HepG2 (cell line): ENCODE measurements at regions not wholly inside any gene's neighbourhood (a gene's known extent, or its start where the extent isn't known, plus 50 kb on each side); places are given as distances from the start of the nearest gene placed in this dataset.

Experiments
- ATAC-seq: fragments of 200-7000 bp; cut with Tn5 transposase; 3 replicates; pipeline ENCODE4 v1.9.1; 2020; ENCODE audit warnings: mild to moderate bottlenecking, moderate library complexity
- BruUV-seq: library from RNA; stranded (reverse); fragments of 400-500 nt; replicated peaks from 2 replicates; lab custom pipeline; 2021; lab: Mats Ljungman, UMichigan
- CTCF ChIA-PET: fragments of 300-600 bp; formaldehyde crosslinking; extraction: SDS; loops from one replicate; lab custom pipeline; 2021; ENCODE audit warnings: low total read pairs, inconsistent platforms, low intra/inter-chr PET ratio; lab: Yijun Ruan, JAX
- POLR2A ChIA-PET: fragments of 350-600 bp; sonication (Branson Sonifier 250); formaldehyde crosslinking; loops from one replicate; lab custom pipeline; 2020; ENCODE audit warnings: antibody characterized with exemption, inconsistent platforms; lab: Yijun Ruan, JAX
- DNase-seq: peaks from one replicate; pipeline ENCODE4 v3.0.0-alpha.2; 2015; ENCODE audit warnings: low spot score
- FAIRE-seq: peaks from 3 replicates; lab custom pipeline; 2011; peaks lifted over from hg19 to GRCh38; lab: Jason Lieb, UNC
- H2AFZ ChIP-seq: one replicate; pipeline ENCODE4 v1.6.1; 2011; ENCODE audit warnings: low read length, inconsistent platforms
- H3K27ac ChIP-seq: fragments of 300-600 bp; 3 replicates; pipeline ENCODE4 v1.8.0; 2011; ENCODE audit warnings: mixed run types, mild to moderate bottlenecking, mixed read lengths, low read length, inconsistent platforms; ENCODE audit not compliant: insufficient read depth; ENCODE audit errors: extremely low read length
- H3K27me3 ChIP-seq, 2 experiments: fragments of 200-600 bp in 1 of 2; 2 replicates in 1 of 2; 3 replicates in 1 of 2; pipeline versions ENCODE4 v1.6.0 to v1.8.0; 2011; ENCODE audit warnings: low read length in 2 of 2, mild to moderate bottlenecking in 2 of 2, moderate library complexity in 2 of 2, inconsistent platforms in 1 of 2; ENCODE audit not compliant: insufficient read depth in 2 of 2, control insufficient read depth in 1 of 2
- H3K36me3 ChIP-seq, 2 experiments: fragments of 200-600 bp in 1 of 2; replicated peaks in 1 of 2; 2 replicates in 1 of 2; 3 replicates in 1 of 2; pipeline versions ENCODE4 v1.5.1 to v1.8.0; 2011; ENCODE audit warnings: low read length in 2 of 2, inconsistent platforms in 1 of 2; ENCODE audit not compliant: insufficient read depth in 2 of 2, control insufficient read depth in 1 of 2
- H3K4me1 ChIP-seq: 2 replicates; pipeline ENCODE4 v1.5.1; 2012; ENCODE audit warnings: low read length, inconsistent platforms; ENCODE audit not compliant: insufficient read depth
- H3K4me2 ChIP-seq: 2 replicates; pipeline ENCODE4 v1.6.0; 2011; ENCODE audit warnings: low read depth, low read length, inconsistent platforms
- H3K4me3 ChIP-seq, 3 experiments: fragments of 200-600 bp in 1 of 3; sonication (generic), shearing (Covaris generic) in 1 of 3; replicated peaks in 1 of 3; 2 replicates each; pipeline ENCODE4 v1.5.1; 2011 to 2016; ENCODE audit warnings: low read length in 3 of 3, inconsistent platforms in 2 of 3, low read depth in 2 of 3, mild to moderate bottlenecking in 2 of 3, control low read depth in 1 of 3, mixed read lengths in 1 of 3; ENCODE audit not compliant: insufficient read depth in 1 of 3
- H3K79me2 ChIP-seq: one replicate; pipeline ENCODE4 v1.6.1; 2011; ENCODE audit warnings: low read length, inconsistent platforms; ENCODE audit not compliant: insufficient read depth
- H3K9ac ChIP-seq: 2 replicates; pipeline ENCODE4 v1.6.0; 2011; ENCODE audit warnings: mild to moderate bottlenecking, low read depth, low read length, inconsistent platforms; ENCODE audit not compliant: insufficient read depth
- H3K9me3 ChIP-seq: 2 replicates; pipeline ENCODE4 v1.5.1; 2012; ENCODE audit warnings: mild to moderate bottlenecking, low read length
- H4K20me1 ChIP-seq: 2 replicates; pipeline ENCODE4 v1.6.0; 2011; ENCODE audit warnings: inconsistent platforms, mild to moderate bottlenecking, low read length, moderate library complexity; ENCODE audit not compliant: insufficient read depth
- AGO1 ChIP-seq: fragments of 200-400 bp; formaldehyde crosslinking; IDR thresholded peaks from 2 replicates; pipeline ENCODE4 v1.6.1; 2017; ENCODE audit warnings: mild to moderate bottlenecking, low read depth, low read length, moderate library complexity; ENCODE audit not compliant: poor library complexity, severe bottlenecking
- FOXO4 ChIP-seq: sonication (generic); formaldehyde crosslinking; conservative IDR thresholded peaks from 2 replicates; pipeline ENCODE4 v1.8.1; 2023; ENCODE audit warnings: missing genetic modification reagents
- GRHL1 ChIP-seq: sonication (generic); formaldehyde crosslinking; conservative IDR thresholded peaks from 2 replicates; pipeline ENCODE4 v1.8.0; 2022; ENCODE audit warnings: missing genetic modification reagents
- JUN ChIP-seq: sonication (generic); formaldehyde crosslinking; IDR thresholded peaks from 2 replicates; pipeline ENCODE4 v1.4.0; 2020; ENCODE audit warnings: mild to moderate bottlenecking, missing genetic modification reagents
- KDM2A ChIP-seq: sonication (generic); formaldehyde crosslinking; IDR thresholded peaks from 2 replicates; pipeline ENCODE4 v1.4.0; 2020; ENCODE audit warnings: low read depth, missing genetic modification reagents, borderline replicate concordance
- PPARG ChIP-seq: conservative IDR thresholded peaks from 2 replicates; pipeline ENCODE4 v1.6.1; 2016; ENCODE audit warnings: missing biosample characterization, missing genetic modification reagents
- WGBS: methylation state at CpG from one replicate; pipeline ENCODE4 v1.1.6; 2017; ENCODE audit warnings: low lambda C conversion rate; 5-methylcytosine and 5-hydroxymethylcytosine counted together
- in situ Hi-C: cut with HindIII; loops from 2 replicates; pipeline ENCODE4 v1.10.0; 2017; ENCODE audit warnings: low pct_unique_long_range_greater_than_20kb; ENCODE audit not compliant: extremely low pct_ligation_motif_present
- intact Hi-C: fragments of 100-400 bp; cut with micrococcal nuclease; formaldehyde crosslinking; loops from one replicate; pipeline ENCODE4 v1.10.0; 2022; ENCODE audit not compliant: unreplicated experiment
- TF ChIP-seq, protein P1 (sequence below): sonication (generic); formaldehyde crosslinking; IDR thresholded peaks from 2 replicates; pipeline ENCODE4 v1.5.0; 2020; ENCODE audit warnings: missing genetic modification reagents, mild to moderate bottlenecking, borderline replicate concordance

DNA sequence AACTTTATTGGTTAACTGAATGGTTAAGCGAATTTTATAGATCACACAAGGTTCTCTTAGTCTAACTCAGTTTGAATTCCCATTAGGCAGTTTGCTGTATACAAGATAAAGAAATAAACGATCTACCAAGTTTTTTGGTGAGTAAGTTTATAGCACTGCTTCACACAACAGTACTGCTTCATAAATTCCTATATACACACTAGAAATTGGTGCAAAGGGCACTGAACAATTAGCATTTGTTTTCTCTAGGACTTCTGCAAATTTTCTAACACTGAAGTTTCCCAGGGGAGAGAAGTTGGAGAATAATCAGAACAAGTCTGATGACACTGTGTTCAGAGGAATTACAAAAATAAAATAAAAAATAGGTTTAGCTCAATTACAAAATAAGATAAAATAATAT lies 1138.8 kb upstream of the PCDH9 start:
- no peaks in the 10 kb centered on the region for H4K20me1 ChIP-seq
- no peak overlapping the region for H3K27ac ChIP-seq
- H3K9me3 ChIP-seq, result no peaks in the 10 kb centered on the region
- no peak for DNase-seq
- POLR2A ChIA-PET, result no interaction called here
- no peaks in the 10 kb centered on the region for H3K27me3 ChIP-seq
- no peak overlapping the region for H2AFZ ChIP-seq
- TF ChIP-seq PPARG (peak; percentile 40; the same call in 1 of the 2 replicates), FOXO4 (CRISPR knock-in tag) (no peak)
- CTCF ChIA-PET, result no interaction called here
- no peaks in the 10 kb centered on the region for H3K36me3 ChIP-seq
- no peak overlapping the region for H3K9ac ChIP-seq
- no peak overlapping the region for H3K4me3 ChIP-seq
- FAIRE-seq, result no peak
- in situ Hi-C loops, result no loop called here
- WGBS, result 27% methylated on average over 2 of the region's 2 CpGs
- H3K4me2 ChIP-seq, result no peak overlapping the region
- no peak for ATAC-seq
- intact Hi-C loops, result no loop called here
- no peaks in the 10 kb centered on the region for H3K79me2 ChIP-seq
- no TSS peak for BruUV-seq
- peaks cover 22% of the 10 kb centered on the region for H3K4me1 ChIP-seq

GRCh38 chr13:68359105-68359504 lies 1129.0 kb upstream of the PCDH9 start:
- no peaks in the 10 kb centered on the region for H3K79me2 ChIP-seq
- H3K36me3 ChIP-seq, result no peaks in the 10 kb centered on the region
- 0% methylated on average over 1 of the region's 1 CpG for WGBS
- FAIRE-seq (no peak), ATAC-seq (no peak), DNase-seq (no peak)
- no peak overlapping the region for H3K4me3 ChIP-seq
- intact Hi-C loops (no loop called here), in situ Hi-C loops (no loop called here)
- H3K4me1 ChIP-seq, result no peaks in the 10 kb centered on the region
- no peaks in the 10 kb centered on the region for H4K20me1 ChIP-seq
- H2AFZ ChIP-seq, result no peak overlapping the region
- ChIA-PET POLR2A (no interaction called here), CTCF (no interaction called here)
- TF ChIP-seq, protein P1, sequence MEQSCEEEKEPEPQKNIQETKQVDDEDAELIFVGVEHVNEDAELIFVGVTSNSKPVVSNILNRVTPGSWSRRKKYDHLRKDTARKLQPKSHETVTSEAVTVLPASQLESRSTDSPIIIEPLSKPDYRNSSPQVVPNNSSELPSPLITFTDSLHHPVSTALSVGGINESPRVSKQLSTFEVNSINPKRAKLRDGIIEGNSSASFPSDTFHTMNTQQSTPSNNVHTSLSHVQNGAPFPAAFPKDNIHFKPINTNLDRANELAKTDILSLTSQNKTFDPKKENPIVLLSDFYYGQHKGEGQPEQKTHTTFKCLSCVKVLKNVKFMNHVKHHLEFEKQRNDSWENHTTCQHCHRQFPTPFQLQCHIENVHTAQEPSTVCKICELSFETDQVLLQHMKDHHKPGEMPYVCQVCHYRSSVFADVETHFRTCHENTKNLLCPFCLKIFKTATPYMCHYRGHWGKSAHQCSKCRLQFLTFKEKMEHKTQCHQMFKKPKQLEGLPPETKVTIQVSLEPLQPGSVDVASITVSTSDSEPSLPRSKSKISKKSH (CRISPR knock-in tag), result no peak
- no peak for TF ChIP-seq JUN (CRISPR knock-in tag)
- no peak for TF ChIP-seq AGO1
- no peak for TF ChIP-seq GRHL1
- no peak for TF ChIP-seq KDM2A (CRISPR knock-in tag)
- BruUV-seq, result no TSS peak
- H3K9me3 ChIP-seq, result no peaks in the 10 kb centered on the region
- H3K4me2 ChIP-seq, result no peak overlapping the region
- no peak overlapping the region for H3K27ac ChIP-seq
- H3K9ac ChIP-seq, result no peak overlapping the region
- no peaks in the 10 kb centered on the region for H3K27me3 ChIP-seq
